GM18505 (cell line): ENCODE measurements at regions not wholly inside any gene's neighbourhood (a gene's known extent, or its start where the extent isn't known, plus 50 kb on each side); places are given as distances from the start of the nearest gene placed in this dataset.

Experiments used
- ATAC-seq: cut with Tn5 transposase; IDR thresholded peaks from one replicate; pipeline ENCODE4 v1.9.1; 2021; ENCODE audit not compliant: unreplicated experiment
- POLR2A ChIP-seq: IDR thresholded peaks from 4 replicates; pipeline ENCODE4 v1.6.1; 2011; ENCODE audit warnings: borderline replicate concordance; ENCODE audit not compliant: insufficient read depth, insufficient read length; ENCODE audit errors: extremely low read depth

DNA sequence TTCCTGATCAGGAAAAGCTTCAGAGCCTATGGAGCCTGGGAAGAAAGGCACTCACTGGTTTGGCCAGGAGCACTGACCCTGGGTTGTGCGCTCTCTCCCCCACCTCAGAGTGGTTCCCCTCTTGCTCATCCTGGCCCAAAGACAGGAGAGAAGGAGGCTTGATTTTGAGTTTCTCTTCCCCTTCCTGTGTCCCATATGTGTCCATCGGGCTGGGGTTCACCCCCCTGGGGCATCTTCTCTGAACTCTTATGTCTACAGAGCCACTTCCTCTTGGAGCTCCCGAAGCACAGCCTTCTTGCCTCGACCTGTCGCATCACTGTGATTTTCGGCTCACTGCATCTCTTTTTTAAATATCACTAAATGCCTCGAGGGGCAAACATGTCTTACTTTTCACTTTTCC, 692.3 kb downstream of the RNF144A start:
- ATAC-seq: no peak

DNA sequence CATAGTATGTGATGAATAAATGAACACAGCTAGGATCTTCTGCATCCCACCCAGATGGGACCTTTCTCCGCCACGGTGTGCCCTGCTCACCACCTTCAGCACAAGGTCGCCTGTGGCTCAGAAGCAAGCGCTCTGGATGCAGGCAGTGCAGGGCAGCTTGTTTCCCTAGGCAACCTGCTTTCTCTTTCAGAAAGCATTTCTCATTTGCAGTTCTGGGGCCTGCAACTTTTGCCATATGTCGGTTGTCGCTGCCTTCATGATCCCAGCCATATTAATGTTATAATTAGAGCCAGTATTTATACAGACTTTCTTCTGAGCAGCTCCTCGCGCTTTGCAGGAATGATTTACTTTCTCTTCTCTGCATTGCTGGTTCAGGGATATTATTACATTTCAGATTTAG, 692.8 kb downstream of the RNF144A start:
- TF ChIP-seq POLR2A: no peak
- ATAC-seq: no peak

More for the DNA sequence above, 692.3 kb downstream of the RNF144A start:
- no peak for TF ChIP-seq POLR2A

DNA sequence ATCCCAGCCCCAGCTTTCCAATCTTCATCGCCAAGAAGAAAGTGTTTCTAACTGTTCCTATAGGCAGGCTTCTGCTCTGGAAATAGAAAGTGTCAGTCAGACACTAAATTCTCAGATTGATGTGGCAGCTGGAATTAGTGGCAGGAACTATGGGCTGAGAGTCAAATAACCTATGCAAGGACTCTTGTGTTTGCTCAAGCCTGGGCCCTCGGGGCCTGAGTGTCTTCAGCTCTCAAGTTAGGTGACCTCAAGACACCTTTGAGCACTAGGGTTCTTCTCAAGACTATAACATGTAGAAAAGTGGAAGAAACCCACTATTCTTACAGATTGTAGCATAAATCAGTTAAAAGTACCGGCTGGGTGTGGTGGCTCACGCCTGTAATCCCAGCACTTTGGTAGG, 694.5 kb downstream of the RNF144A start:
- TF ChIP-seq POLR2A: no peak
- ATAC-seq: no peak

DNA sequence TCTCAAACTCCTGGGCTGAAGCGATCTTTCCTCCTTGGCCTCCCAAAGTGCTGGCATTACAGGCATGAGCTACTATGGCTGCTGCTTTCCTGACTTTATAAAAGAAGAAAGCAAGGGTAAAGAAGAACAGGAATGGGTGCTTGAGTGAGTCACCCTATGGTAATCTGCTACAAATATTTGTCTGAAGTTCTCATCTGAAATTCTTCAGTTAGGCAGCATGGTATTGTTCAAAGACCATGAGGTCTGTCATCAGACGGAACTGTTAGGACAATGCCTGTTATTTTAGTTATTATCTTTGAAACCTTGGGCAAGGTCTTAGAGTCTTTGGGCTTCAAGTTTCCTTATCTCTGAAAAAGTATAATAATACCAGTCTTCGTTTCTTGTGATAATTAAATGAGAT, 695.8 kb downstream of the RNF144A start:
- ATAC-seq: no peak
- no peak for TF ChIP-seq POLR2A

DNA sequence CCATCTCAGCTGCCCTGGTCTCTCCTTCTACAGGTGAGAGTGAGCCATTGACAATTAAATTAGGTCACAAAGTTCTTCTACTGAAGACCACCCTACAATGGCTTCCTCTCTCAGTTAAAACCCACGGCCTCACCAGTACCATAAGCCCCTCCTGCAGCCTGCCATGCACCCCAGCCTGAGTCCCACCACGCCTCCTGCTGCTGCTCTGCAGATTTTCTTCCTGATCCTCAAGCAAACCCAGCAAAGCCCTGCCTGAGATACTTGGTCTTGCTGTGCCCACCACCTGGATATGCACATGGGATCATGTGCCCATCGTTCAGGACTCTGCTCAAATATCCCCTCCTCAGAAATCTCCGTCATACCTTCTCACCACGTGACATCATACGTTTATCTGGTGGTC, 696.6 kb downstream of the RNF144A start:
- no peak for TF ChIP-seq POLR2A
- ATAC-seq: no peak

DNA sequence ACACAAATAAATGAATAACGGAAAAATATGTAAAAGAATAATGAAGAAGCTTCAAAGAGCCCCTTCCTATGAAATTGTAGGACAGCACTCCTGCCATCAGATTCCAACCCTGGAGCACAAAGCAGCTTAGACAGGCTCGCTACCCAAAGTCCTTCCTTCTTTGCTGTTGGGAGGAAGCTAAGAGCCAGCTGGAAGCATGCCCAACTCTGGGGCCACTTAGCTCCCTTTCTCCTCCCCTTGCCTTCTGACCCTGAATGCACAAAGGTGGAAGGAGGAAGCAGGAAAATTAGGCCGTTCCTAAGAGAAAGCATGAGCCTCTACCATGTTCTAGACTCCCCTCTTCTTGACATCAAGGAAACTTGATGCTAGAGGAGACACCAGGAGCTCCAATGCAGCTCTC, 700.8 kb downstream of the RNF144A start:
- TF ChIP-seq POLR2A: no peak
- no peak for ATAC-seq

DNA sequence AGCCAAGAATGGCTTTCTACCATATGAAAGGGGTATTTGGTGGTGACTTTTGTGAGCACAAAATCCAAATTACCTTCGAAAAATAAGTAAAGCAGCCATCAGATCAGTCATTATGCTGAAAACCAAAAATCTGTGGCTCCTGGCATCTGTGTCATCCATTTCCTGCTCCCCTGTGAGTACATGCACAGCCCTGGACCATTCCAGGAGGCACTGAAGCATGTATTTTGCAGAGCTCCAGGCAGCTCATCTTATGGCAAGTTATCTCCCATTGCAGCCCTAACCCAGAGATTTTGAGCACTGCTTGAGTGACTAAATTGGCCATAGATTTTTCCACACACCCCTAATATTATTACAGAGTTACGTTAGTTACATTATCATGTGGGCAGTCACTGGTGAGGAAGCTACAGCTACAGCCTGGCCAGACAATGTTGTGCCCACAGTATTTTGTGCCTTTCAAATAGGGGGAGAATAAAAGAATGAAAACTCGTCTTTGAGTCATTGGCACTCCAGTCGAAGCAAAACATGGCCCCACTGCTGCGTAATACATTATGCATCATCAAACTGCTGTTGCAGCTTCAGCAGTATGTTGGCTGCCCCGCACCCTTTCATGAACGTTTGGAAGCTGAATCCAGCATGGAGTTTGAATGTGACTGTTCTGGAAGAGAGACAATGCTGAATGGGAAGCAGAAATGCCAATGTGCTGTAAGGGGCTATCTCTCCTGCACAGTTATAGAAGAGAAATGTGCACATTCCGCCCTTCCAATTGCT, 702.2 kb downstream of the RNF144A start:
- no peak for ATAC-seq

DNA sequence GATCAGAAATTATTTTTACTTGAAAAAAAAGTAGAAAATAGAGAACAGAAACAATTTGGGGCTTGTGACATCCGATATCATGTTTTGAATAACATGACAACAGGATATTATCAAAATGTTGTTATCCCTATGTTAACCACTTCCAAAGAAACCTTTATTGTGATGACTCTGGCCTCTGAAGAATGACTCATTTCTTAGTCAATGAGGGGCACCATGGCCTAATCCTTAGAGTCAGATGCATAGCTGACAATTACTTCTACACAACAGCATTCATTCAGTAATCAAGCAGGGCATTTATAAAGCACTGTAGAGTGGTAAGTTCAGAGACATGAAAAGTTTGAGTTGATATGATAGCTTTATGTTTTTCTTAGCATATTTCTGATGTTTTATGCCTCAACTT, 703.0 kb downstream of the RNF144A start:
- TF ChIP-seq POLR2A: no peak
- no peak for ATAC-seq

More for the DNA sequence above, 702.2 kb downstream of the RNF144A start:
- TF ChIP-seq POLR2A: no peak

DNA sequence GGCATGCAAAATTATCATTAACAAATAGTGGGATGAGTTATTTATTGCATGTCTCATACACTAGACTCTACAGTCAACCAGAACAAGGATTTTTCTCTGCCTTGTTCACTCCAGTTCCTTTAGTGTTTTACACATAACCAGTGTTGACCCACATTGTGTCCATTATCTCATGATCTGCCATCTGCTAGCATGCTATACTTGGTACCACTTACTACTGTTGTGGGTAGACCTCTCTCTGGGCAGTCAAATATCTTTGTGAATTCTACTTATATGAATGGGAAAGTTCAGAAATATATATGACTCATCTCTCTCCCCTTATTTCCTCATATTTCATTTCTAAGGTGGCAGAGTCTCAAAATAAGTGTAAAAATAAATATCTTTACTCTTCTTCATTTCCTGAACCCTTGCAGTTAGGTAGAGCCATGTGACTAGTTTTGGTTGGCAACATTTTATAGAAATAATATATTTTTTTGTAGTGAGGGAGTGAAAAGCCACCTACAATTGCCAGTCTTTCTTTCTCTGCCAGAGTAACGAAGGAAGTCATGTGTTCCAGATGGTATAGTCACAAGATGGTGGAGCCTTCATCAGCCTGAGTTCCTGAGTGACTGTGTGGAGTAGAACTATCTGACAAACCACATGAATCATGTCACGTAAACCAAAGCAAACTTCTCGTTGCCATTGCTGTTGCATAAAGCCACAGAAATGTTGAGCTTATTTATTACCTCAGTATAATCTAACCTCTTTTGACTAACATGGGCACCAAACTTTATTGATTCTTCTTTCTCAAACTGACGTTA, 704.0 kb downstream of the RNF144A start:
- ATAC-seq: no peak
- TF ChIP-seq POLR2A: no peak

DNA sequence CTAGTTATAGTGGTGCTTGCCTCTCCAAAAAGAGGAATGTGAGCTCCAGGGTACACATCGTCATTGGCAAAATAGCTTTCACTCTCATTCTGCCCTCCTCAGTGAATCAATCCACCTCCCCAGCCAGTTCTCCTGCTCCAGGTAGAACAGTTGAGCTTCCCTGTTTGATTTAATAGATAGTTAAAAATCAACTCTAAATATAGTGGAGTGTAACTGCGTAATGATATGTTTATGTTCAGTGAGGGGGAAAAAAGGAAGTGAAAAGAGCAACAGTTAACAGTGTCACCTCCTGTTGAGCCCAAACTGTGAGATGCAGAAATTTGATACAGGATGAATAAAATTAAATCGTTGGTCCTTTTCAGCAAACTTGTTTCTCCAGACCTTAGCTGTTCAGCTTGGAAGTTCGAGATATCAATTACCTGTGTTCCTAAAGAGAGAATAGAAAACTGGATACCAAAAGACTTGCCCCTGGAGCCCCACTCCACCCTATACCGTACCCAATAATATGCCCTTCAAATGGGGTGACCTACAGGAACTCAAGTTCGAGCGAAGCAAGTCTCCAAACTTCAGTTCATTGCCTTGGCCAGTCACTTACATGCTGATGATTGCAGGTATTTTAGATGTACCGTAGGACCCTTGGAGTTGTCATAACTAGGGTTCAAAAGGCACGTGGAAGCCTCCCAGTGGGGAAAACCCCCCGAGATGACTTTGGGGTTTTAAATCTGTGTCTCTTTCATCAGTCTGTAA, 708.4 kb downstream of the RNF144A start:
- peak; percentile 65 for ATAC-seq
- no peak for TF ChIP-seq POLR2A

DNA sequence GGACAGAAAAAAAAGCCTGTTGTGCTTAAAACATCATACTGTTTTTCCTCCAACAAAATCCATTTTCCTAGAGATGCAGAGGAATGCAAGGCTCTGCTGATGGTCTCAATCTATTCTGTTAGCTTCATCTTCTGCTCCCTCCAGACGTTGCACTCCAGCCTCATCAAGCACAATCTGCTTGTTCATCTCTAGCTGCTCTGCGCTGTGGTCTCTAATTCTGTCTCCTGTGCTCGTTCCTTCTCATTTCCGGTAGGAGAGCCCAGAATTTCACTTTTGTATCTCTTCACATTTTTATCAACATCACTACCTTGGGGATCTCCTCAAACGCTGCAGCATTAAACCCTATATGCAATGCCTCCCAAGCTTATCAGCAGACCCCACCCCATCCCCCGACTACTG, 708.9 kb downstream of the RNF144A start:
- no peak for ATAC-seq
- no peak for TF ChIP-seq POLR2A

DNA sequence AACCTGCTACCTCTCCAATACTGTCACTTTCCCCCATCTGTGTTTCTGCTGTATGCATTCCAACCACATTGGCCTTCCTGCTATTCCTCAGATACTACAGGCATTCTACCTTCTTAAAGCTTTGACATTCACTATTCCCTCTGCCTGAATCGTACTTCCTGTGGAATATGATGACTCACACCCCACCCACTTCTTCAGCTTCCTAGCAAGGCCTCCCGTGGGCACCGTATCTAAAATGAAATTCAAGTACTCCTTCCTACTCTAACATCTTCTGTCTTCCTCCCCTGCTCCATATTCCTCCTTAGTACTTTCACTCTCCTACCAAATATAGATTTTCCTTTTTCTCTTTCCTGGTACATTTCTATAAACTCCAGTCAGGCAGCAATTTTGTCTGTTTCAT, 710.4 kb downstream of the RNF144A start:
- no peak for TF ChIP-seq POLR2A
- no peak for ATAC-seq

DNA sequence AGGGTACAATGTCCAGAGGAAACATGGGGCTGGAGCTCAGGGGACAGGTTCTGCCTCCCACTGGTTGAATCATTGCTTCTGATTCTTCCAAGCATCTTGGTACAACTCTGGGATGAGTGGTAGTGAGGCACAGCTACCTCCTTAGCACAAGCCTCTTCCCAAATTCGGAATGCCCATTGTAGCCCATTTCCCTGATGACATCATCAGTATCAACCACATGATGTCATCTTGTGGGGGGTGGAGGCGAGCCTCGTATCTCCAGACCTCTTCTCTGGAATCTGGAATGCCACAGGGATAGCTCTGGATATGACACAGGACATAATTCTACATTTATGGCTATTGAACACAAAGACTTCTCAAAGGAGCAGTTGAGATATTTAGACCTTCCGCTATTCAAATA, 715.2 kb downstream of the RNF144A start:
- no peak for TF ChIP-seq POLR2A
- ATAC-seq: no peak
